ENCODE measurements at regions not wholly inside any gene's neighbourhood (a gene's known extent, or its start where the extent isn't known, plus 50 kb on each side); places are given as distances from the start of the nearest gene placed in this dataset.
A peak's percentile ranks its signal among the peaks of the same experiment; 100 is the strongest.

DNA sequence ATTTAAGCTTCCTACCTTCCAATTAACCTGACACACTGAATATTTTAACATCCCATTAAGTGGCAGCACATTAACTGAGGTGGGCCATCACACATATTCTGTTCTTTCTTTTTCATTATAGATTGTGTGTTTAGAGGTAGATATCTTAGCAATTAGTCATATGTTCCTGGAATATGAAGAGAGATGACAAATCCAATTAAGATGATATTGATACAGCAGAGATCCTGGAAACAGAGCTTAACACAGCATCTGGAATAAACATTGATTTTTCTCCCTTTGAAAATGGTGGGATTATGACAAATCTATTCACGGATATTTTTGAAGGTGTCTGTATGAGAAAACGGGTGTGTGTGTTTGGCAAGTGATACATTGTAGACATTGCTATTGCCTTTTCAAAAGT is 448.0 kb downstream of the CDH10 start:
- no peak overlapping the region for H3K27ac ChIP-seq (ENCODE audit: insufficient read depth, low read length)
- DNase-seq (ENCODE audit: low read depth in 2 of 2), result peak in 1 of 2 donors; percentile 3
- H3K27me3 ChIP-seq (ENCODE audit: control insufficient read depth, insufficient read depth, low read length), result no peaks in the 10 kb centered on the region
- no peak overlapping the region for H3K4me2 ChIP-seq (ENCODE audit: extremely low read depth, insufficient read depth, low read length)
- H3K4me3 ChIP-seq (replicated peaks in 1 of 4; ENCODE audit: control extremely low read depth in 1 of 4, insufficient read depth in 1 of 4, low read depth in 3 of 4, low read length in 4 of 4), result no peak overlapping the region
- TF ChIP-seq EZH2 (IDR thresholded peaks at IDR 0.05; ENCODE audit: low read length, missing control alignments), result no peak
- TF ChIP-seq, protein P1, sequence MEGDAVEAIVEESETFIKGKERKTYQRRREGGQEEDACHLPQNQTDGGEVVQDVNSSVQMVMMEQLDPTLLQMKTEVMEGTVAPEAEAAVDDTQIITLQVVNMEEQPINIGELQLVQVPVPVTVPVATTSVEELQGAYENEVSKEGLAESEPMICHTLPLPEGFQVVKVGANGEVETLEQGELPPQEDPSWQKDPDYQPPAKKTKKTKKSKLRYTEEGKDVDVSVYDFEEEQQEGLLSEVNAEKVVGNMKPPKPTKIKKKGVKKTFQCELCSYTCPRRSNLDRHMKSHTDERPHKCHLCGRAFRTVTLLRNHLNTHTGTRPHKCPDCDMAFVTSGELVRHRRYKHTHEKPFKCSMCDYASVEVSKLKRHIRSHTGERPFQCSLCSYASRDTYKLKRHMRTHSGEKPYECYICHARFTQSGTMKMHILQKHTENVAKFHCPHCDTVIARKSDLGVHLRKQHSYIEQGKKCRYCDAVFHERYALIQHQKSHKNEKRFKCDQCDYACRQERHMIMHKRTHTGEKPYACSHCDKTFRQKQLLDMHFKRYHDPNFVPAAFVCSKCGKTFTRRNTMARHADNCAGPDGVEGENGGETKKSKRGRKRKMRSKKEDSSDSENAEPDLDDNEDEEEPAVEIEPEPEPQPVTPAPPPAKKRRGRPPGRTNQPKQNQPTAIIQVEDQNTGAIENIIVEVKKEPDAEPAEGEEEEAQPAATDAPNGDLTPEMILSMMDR (conservative IDR thresholded peaks at IDR 0.05 in 1 of 2, IDR thresholded peaks at IDR 0.05 in 1 of 2; ENCODE audit: low read depth in 1 of 2, low read length in 2 of 2), result no peak
- no peaks in the 10 kb centered on the region for H3K79me2 ChIP-seq (ENCODE audit: control insufficient read depth, insufficient read depth, low read length)
- H3K36me3 ChIP-seq (ENCODE audit: control insufficient read depth, insufficient read depth, low read length), result no peaks in the 10 kb centered on the region
- H3K9me3 ChIP-seq (ENCODE audit: control insufficient read depth, insufficient read depth, low read depth, low read length), result no peaks in the 10 kb centered on the region
- H3K9ac ChIP-seq (ENCODE audit: insufficient read depth, low read length), result no peak overlapping the region
- no peaks in the 10 kb centered on the region for H4K20me1 ChIP-seq (ENCODE audit: control insufficient read depth, extremely low read depth, insufficient read depth, low read length)
- H3K4me1 ChIP-seq (ENCODE audit: control insufficient read depth, extremely low read depth, insufficient read depth, low read length), result no peaks in the 10 kb centered on the region
- no peak overlapping the region for H2AFZ ChIP-seq (ENCODE audit: low read length)

DNA sequence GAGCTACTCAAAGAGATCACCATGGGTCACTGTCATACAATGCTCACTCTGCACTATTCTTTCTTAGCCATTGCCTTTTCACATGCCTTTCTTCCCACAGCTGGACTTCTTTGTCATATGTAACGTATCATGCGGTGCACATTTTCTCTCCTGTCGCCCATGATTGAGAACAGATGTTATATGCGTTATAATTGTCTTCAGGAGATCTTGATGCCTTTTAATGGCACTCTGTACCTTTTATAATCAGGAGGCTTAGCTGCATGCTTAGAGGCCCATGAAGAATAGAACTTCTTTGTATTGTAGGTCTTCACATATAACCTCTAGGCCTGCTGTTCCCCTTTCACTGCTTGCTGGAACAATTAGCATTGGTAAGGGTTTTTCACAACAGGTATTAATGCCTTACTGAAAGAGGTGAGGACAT is 436.1 kb downstream of the CDH10 start:
- Histone ChIP-seq H4K20me1 (ENCODE audit: control insufficient read depth, extremely low read depth, insufficient read depth, low read length) (no peaks in the 10 kb centered on the region), H3K4me1 (ENCODE audit: control insufficient read depth, extremely low read depth, insufficient read depth, low read length) (no peaks in the 10 kb centered on the region), H3K4me3 (replicated peaks in 1 of 4; ENCODE audit: control extremely low read depth in 1 of 4, insufficient read depth in 1 of 4, low read depth in 3 of 4, low read length in 4 of 4) (no peak overlapping the region), H3K79me2 (ENCODE audit: control insufficient read depth, insufficient read depth, low read length) (no peaks in the 10 kb centered on the region), H3K27ac (ENCODE audit: insufficient read depth, low read length) (no peak overlapping the region), H2AFZ (ENCODE audit: low read length) (no peak overlapping the region), H3K9me3 (ENCODE audit: control insufficient read depth, insufficient read depth, low read depth, low read length) (no peaks in the 10 kb centered on the region), H3K27me3 (ENCODE audit: control insufficient read depth, insufficient read depth, low read length) (no peaks in the 10 kb centered on the region), H3K4me2 (ENCODE audit: extremely low read depth, insufficient read depth, low read length) (no peak overlapping the region), H3K9ac (ENCODE audit: insufficient read depth, low read length) (no peak overlapping the region), H3K36me3 (ENCODE audit: control insufficient read depth, insufficient read depth, low read length) (no peaks in the 10 kb centered on the region)
- TF ChIP-seq EZH2 (IDR thresholded peaks at IDR 0.05; ENCODE audit: low read length, missing control alignments), result no peak
- TF ChIP-seq, protein P1 (conservative IDR thresholded peaks at IDR 0.05 in 1 of 2, IDR thresholded peaks at IDR 0.05 in 1 of 2; ENCODE audit: low read depth in 1 of 2, low read length in 2 of 2), result no peak
- DNase-seq (ENCODE audit: low read depth in 2 of 2), result no peak

DNA sequence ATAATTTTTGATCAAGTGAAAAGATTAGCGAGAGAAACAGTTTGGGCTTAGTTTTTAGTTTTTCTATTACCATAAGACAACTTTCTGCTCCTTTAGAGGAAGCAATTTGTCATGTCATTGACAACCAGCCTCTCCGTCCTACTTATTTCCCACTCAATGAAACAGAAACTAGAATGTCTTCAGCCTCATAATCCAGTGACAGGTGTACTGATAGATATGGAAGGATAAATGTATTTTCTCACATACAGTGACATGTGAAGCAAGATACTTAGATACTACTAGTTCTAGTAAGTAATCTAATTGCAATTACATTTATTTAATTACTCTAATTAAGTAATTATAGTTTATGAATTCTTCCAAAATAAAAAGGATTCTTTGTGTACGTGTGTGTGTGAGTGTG is 429.7 kb downstream of the CDH10 start:
- H3K9ac ChIP-seq (ENCODE audit: insufficient read depth, low read length), result no peak overlapping the region
- H3K79me2 ChIP-seq (ENCODE audit: control insufficient read depth, insufficient read depth, low read length), result no peaks in the 10 kb centered on the region

More for the DNA sequence above, 429.7 kb downstream of the CDH10 start:
- H3K27me3 ChIP-seq (ENCODE audit: control insufficient read depth, insufficient read depth, low read length), result no peaks in the 10 kb centered on the region
- H2AFZ ChIP-seq (ENCODE audit: low read length), result no peak overlapping the region
- H3K4me2 ChIP-seq (ENCODE audit: extremely low read depth, insufficient read depth, low read length), result no peak overlapping the region
- H4K20me1 ChIP-seq (ENCODE audit: control insufficient read depth, extremely low read depth, insufficient read depth, low read length), result no peaks in the 10 kb centered on the region
- H3K9me3 ChIP-seq (ENCODE audit: control insufficient read depth, insufficient read depth, low read depth, low read length), result no peaks in the 10 kb centered on the region
- no peak for TF ChIP-seq EZH2 (IDR thresholded peaks at IDR 0.05; ENCODE audit: low read length, missing control alignments)
- TF ChIP-seq, protein P1 (conservative IDR thresholded peaks at IDR 0.05 in 1 of 2, IDR thresholded peaks at IDR 0.05 in 1 of 2; ENCODE audit: low read depth in 1 of 2, low read length in 2 of 2), result no peak
- H3K4me3 ChIP-seq (replicated peaks in 1 of 4; ENCODE audit: control extremely low read depth in 1 of 4, insufficient read depth in 1 of 4, low read depth in 3 of 4, low read length in 4 of 4), result no peak overlapping the region
- H3K27ac ChIP-seq (ENCODE audit: insufficient read depth, low read length), result no peak overlapping the region
- DNase-seq (ENCODE audit: low read depth in 2 of 2), result no peak
- H3K4me1 ChIP-seq (ENCODE audit: control insufficient read depth, extremely low read depth, insufficient read depth, low read length), result no peaks in the 10 kb centered on the region
- no peaks in the 10 kb centered on the region for H3K36me3 ChIP-seq (ENCODE audit: control insufficient read depth, insufficient read depth, low read length)

Data from fibroblast of lung (primary cell).